ENCODE measurements at regions not wholly inside any gene's neighbourhood (a gene's known extent, or its start where the extent isn't known, plus 50 kb on each side); places are given as distances from the start of the nearest gene placed in this dataset.

- no peak for TF ChIP-seq POLR2A (IDR thresholded peaks at IDR 0.05)
- no peak for TF ChIP-seq CTCF (IDR thresholded peaks at IDR 0.05)
- TF ChIP-seq POLR2AphosphoS5 (IDR thresholded peaks at IDR 0.05) = no peak
Observed at GRCh38 chr7:51647486-51647885, 330.9 kb upstream of the COBL start.
